ENCODE measurements at regions not wholly inside any gene's neighbourhood (a gene's known extent, or its start where the extent isn't known, plus 50 kb on each side); places are given as distances from the start of the nearest gene placed in this dataset.
A peak's percentile ranks its signal among the peaks of the same experiment; 100 is the strongest.

DNA sequence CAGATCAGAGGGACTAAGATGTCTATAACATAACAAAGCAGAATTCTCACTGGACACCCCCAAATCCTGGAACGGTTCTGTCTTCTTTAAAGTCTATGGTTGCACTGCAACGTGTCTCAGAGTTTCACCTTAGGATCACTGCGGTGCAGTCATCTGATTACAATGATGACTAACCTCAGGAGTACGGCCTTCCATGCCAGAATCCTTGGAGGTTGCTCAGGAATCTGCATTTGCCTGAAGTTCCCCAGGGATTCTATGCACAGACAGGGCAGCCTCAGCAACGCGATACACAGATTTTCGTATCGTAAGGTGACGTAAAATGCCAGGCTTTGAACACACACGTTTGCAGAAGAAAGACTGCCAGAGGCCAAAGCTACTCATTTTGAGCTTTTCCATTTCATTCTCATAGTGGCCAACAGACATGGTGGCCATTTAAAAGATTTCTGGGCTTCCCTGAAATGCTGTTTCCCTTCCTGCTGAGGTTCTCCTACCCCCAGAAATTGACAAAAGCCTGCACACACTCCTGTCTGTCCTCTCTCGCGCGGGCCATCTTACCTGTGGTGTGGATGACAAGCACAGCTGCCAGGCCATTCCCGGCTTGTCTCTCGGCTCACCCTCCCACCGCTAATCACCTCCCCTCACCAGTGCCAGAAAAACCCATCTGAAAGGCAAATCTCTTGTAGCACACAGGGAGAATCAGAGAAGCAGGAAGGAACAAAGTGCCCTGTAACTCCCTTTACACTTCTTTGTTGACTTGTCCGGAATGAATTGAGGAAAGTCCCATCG is 148.8 kb downstream of the ACKR3 start:
- DNase-seq (ENCODE audit: low spot score) = no peak

DNA sequence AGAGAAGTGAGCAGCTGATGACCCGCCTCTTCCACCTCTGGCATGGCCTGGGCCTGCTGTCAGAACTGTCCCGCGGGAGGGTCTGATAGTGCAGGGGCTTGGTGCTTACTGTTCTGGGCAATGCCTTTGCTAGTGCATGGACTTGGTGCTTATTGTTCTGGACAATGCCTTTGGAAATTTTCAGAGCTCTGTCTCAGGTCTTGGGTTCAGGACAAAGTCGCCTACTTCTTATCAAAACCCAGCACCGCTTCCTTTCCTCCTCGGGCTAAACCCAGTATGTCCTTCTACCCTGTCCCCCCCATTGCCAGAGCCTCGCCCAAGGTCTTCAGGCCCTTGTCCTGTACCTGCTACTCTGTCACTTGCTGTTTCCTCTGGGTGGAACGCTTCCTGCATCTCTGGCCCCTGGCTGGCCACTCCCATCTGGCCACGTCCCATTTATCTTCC is 149.6 kb downstream of the ACKR3 start:
- no peak for DNase-seq (ENCODE audit: low spot score)

DNA sequence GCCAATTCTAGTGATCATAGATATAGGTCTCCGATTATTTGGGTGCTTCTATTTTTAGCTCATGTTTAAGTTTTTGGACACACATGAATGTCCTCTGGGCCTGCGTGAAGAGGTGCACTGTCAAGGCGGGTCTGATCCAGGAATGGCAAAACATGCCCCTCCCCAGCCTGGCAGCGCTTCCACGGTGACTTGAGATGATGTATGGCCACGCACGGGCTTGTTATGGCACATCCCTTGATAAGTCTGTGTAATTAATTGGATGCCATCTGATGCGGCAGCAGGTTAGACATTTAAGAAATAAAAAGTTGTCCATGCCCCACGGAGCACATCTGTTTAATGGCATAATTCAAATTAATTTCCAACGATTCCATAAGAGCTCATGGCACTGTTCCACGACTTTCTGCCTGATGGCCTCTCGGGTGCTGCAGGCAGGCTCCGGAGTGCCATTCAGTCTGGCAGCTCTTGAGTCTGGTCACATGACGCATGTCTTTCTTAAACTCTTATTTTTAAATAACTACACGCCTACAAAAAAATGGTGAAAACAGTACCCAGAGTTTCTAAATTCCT is 151.4 kb downstream of the ACKR3 start:
- no peak for DNase-seq (ENCODE audit: low spot score)

DNA sequence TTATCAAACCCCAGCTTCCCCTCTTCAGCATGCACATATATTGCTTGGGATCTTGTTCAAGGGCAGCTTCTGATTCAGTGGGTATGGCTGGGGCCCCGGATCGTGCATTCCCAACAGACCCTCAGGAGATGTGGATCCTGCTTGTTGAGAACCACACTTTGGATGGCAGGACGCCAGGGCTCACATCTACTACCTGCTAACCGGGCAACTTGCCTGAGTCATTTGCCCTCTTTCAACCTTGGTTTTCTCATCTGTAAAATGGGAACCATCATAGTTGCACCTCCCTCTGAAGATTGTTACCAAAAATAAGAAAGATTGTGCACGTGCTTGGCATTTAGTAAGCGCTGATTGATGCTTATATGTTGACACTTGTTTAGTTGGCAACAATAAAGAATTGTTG is 154.6 kb downstream of the ACKR3 start:
- no peak for DNase-seq (ENCODE audit: low spot score)

DNA sequence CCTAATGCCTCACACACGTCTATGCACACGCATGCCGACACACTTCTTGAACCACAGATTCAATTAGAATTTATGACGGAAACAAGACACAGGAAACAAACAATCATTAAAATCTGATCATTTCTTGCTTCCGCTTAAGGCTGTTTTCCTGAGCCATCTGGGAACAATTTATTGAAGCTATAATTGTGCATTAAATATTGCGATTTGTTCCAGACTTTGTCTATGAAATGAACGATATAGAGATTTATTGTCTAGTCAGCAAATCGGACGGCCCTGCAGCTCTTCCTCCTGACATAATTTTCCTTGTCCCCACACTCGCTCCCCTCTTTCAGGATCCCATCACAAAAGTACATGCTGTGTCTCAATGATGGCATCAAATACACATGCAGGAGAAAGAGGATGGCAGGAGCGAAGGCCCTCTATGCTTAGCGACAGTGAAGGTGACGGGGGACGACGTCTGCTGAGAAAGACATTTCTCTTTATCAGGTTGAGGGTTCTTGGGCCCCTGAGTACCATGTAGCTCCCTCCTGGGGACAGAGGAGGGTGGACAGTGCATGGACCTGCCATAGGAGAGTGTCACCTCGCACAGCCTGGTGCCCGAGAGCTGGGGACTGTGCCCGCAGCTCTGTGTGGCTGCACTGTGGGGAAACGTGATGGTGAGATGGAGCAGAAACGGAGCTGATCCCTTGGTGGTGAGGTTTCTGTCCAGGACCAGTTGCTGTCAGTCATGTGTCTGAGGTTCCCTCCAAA is 157.3 kb downstream of the ACKR3 start:
- no peak for DNase-seq (ENCODE audit: low spot score)

DNA sequence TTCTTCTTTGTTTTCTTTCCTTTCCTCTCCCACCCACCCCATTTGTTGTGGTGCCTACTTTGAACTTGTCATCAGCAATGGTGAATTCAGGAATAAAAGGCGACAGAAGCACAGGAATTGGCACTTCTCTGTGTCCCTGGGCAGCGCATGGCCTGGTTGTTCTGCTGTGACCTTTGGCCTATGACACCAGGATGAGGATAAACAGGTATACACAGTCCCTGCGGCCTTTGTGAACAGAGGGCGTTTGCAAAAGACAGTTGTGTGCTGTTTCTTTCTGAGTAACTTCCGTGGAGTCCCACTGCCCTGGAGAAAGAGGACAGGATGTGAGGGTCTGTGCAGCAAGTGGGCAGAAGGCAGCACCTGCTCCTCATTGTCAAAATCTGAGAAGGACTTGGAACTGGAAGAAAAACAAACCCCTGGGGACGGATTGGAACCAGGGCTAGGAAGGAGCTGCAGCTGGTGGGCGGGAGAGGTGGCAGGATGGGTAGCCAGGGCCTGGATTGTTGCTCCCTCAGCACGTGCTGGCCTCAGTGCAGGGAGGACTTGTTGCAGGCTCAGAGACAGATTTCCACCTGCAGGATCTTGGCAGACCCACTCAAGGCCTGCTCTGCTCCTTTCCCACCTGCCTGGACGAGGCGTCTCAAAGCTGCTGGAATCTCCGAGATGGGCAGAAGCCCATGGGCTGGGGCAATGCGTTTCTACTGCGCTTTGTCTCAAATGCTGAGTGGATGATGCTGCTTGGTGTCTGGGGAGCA is 159.5 kb downstream of the ACKR3 start:
- DNase-seq (ENCODE audit: low spot score) = no peak

DNA sequence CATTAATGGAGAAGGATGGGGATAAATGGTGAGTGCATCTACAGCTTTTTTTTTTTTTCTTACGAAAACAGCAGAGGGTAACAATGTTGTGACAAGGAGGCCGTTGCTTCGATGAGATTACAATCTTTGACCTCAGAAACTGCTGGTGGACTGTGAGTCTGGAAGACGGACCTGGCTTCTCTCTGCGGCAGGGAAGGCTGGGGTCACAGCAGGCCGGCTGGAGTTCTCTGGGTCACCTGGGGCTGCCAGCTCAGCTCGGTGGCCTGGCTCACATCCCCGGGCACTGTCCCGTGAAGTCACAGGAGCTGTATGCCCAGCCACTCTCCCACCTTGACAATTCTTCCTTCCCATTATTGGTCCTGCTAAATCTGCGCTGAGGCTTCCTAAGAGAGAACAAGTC is 160.8 kb downstream of the ACKR3 start:
- no peak for DNase-seq (ENCODE audit: low spot score)

DNA sequence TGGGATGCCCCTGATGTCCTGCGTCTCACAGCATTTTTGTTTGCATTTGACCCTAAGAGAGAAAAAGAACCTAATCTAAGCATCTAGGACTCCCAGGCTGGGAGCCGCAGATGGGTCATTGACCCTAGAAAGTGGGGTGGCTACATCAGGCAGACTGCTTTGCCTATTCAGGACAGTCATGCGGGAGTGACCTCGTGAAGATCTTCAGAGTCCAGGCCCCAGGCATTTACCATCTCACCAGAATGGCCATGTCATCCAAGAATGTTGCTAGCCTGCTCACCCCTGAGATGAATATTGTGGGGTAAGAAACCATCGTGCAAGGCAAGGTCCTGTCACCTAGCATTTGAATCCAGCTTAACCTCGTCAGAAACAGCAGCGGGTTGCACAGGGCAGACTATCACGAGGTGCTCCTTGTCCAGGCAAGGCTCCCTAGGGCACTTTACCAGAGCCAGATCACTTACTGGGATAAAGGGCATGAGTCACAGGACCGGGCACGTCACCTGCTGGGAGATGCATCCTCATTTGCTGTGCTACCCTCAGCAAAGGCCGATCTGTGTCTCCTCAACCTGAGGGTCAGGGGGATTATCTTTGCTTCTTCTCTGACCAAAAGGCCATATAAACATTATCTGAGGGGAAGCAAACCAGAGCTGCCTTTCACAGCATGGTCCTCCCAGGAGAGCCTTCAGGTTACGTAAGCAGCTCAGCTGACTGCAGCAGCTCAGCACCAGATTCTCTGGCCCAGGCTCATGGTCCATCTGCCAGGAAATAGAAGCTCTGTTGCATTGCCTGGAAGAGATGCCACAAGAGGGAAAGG is 162.3 kb downstream of the ACKR3 start:
- no peak for DNase-seq (ENCODE audit: low spot score)

DNA sequence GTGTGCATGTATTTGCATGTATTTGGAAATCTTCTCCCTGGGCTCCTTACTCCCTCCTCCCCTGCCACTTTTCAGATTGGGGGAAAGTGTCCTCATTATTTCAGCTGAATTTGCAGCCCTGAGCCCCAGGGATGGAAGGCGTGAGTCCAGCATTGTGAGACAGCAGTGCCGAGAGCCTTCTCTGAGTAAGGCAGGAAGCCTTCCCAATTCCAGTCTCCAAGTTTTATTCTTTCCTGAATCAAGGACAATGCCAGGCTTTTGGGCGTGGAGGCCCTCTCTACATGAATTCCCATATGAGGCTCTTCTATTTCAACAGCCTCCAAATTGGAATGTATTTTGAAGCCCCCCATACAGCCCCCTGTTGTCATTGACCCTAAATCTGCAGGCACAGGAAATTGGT is 163.5 kb downstream of the ACKR3 start:
- no peak for DNase-seq (ENCODE audit: low spot score)

DNA sequence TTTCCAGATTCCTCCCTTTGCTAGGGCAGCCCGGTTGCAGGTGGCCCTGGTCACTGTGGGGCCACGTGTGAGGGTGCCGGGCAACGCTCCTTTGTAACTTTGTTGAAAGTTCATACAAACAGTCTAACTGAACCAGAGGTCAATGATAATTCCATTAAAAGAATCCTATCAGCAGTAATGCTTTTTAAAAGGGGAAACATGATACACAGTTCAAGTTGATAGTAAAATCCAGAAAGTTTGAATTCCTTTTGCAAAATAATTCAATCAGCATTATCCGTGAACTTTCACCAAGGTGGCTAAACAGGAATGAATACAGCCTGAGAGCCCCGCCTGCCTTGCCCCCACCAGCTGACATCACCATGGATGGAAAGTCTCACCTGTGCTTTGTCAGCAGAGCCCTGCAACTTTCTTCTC is 166.2 kb downstream of the ACKR3 start:
- DNase-seq (ENCODE audit: low spot score) = no peak

DNA sequence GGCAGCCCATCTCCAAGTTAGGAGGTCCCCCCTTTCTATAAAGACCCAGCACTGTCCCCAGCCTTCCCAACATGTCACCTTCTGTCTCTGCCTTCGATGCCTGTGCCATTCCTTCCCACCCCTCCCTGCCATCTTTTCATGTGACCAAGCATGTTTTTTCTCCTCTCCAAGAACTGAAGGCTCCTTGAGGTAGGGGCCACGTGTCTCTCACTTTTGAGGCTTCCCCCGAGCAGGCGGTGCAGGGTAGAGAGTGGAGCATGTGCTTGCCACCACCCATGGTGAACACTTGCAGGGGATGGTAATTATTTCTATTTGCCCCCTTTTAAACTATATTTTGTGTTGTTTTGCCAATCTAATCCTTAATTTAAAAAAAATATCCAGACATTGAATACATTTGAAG is 168.4 kb downstream of the ACKR3 start:
- DNase-seq (ENCODE audit: low spot score) = no peak

DNA sequence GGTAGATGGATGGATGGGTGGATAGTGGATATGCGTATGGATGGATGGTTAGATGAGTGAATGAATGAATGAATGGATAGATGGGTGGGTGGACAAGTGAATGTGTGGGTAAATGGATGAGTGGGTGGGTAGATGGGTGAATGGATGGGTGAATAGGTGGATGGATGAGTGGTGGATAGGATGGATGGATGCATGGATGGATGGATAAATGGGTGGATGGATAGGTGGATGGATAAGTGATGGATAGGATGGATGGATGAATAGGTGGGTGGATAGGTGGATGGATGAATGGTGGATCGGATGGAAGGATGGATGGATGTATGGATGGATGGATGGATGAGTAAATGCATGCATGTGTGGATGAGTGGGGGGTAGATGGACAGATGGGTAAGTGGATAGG is 169.3 kb downstream of the ACKR3 start:
- no peak for DNase-seq (ENCODE audit: low spot score)

DNA sequence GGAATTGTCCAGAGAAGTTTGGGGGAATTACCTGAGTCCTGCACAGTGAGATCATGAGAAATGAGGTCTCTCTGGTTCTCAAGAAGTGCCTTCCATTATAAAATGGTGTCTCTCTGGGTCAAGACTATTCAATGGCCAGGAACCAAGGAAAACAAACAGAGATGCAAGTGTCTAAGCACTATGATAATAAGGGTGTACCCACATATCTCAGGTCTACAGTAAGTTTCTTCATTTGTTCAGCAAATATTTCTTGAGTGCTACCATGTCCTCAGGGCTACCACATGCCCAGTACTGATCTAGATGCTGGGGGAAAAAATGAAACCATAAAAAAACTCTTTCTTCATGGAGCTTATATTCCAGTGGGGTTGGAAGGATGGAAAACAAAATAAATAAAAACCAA is 170.0 kb downstream of the ACKR3 start:
- DNase-seq (ENCODE audit: low spot score) = no peak

DNA sequence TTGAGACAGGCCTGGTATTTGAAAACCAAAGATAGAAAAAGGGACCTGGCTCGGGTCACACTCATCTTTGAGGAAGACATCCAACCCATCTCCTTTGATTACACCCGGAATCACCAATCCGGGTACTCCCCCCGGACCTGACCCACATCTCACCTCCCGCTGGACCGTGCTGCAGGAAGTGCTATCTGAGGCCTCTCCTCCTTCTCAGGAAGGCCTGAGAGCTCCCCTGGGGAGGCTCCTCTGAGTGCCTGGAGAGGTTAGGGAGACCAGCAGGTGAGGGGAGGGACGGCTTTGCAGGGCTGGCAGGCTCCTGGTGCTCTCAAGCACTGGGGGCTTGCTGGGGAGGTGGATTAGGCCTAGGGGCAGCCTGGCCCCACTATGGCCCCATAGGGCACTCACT is 170.9 kb downstream of the ACKR3 start:
- no peak for DNase-seq (ENCODE audit: low spot score)

DNA sequence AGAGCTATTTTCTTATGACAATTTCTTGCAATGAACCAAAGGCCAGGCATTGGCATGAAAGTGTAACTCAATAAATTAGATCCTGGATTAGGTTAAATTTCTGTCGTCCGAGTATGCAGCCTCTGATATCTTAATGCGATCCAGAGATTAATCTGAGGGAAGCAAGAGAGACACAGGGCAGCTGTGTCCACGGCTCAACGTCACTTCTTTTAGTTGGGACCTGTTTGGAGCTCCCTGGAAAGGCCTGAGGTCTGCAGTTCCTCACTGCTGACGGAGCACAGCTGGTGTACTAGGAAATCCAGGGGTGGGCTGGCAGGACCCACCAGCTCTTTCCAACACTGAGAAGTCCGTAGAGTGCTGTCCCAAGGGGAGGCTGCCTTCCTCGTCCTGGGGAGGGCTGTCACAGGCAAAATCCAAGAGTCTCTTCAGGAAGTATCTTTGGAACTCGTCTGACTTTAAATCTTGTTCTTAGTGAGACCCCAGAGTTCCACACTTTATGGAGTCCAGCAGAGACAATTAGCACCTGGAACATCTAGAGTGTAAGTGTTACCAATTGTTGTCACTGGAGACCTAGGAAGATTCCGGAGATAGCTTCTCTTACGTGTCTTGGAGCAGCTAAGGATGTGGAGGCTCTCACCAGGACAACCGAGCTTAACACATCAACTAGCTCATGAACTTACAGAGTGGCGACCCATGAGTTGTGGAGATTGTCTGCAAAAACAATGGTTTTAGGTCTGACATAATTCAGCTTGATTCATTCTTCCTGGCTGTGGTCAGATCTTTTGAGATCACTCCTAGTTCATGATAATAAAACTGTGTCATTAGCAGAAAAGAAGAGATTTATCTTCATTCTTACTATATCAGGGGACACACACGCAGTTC is 173.7 kb downstream of the ACKR3 start:
- DNase-seq (ENCODE audit: low spot score) = peak; percentile 23

DNA sequence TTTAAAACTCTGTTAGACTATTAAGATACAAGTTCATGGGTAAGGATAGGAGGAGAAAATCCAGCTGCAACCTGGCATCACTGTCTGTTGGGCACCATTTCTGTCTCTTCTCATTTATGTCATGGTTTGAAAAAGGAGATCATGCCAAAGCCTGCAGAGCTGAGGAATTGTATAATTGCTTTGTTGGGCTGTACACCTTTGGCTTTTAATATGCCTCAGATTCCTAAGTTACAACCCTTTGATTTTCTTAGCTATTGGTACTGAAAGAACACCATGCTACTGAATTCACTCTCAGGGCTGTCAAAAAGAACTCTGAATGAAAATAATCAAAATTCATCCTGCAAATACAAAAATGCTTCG is 174.3 kb downstream of the ACKR3 start:
- DNase-seq (ENCODE audit: low spot score) = no peak

DNA sequence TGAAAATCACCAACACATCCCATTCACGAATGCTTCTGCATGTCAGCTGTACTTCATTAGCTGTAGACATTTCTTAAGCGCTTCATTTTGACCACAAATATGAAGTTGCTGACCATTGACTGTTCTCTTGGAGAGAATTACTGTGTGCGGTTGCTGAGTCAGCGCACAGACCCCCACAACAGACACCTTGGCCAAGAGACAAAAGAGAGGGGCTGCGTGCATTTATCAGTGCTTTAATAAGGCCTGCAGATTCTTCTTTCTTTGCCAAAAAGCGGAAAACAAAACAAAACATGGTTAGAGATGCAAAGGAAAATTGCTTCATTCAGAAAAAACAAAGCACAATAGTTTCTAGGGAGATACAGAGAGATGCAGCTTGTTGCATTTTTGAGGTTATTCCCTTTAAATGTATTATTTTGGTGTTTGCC is 174.7 kb downstream of the ACKR3 start:
- no peak for DNase-seq (ENCODE audit: low spot score)

DNA sequence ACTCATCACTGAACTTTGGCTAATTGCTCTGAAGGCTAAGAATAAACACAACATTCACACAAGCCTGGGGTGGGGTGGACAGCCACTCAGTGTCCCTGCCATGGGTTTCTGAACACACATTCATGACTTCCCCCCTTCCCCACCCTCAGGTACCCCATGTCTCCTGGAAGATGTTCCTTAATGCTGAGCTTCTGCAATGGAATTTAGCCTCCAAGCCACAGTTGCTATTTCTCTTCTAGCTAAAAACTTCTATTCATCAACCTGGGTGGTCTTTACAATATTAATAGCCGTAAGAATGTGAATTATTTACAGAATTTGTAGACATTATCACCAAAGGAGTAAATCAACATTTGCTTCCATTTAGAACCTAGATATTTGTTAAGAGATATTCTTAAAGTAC is 175.1 kb downstream of the ACKR3 start:
- DNase-seq (ENCODE audit: low spot score) = no peak

DNA sequence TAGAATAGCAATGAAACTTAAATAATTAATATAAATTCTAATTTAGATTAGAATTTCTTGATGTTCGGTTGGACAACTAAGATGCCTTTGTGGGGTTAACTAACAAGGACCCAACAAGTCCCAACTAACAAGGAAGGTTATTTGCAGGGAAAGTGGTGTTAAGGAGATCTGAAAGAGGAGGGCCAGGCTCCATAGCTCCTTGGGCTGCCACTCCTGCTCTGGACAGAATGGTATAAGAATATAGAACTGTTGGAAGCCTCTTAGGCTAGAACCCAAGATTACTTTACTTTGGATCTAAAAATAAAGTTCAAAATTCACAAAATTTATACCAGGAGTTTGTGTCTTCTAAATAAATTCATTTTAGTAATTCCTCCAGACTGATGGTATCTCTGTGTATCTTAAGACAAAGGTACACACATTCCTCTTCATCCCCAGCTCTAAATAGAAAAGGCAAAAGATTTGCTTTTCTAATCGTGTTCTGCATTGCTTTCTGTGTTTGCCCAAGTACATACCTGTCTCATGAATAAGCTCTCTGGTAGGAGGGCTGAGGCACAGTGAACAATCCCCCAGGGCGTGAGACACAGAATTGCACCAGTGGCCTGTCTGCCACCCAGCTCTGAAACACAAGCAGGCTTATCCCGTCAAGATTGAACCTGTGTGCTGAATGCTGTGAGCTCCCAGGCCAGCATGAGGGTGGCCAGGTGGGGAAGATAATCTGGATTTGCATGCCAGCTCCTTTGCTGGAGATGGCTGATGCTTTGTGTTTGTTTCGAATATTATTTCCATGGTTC is 176.0 kb downstream of the ACKR3 start:
- no peak for DNase-seq (ENCODE audit: low spot score)

DNA sequence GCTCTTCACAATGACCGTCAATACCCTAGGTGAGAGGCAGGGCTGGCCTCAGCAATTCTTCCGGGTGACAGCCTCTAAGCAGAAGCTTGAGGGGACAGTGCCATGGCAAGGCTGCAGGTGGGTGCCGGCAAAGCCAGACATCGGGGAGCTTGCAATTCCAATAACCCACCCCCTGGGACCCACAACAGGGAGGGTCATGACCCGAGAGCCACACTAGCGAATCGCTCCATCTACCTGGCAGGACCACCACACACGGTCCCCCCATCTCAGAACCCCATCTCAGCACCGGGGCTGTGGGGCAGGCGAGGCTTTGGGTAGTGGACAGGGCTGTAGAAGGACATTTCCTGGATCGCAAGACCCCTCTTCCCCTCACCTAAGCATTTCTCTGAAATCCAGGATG is 177.2 kb downstream of the ACKR3 start:
- no peak for DNase-seq (ENCODE audit: low spot score)

All from kidney capillary endothelial cell (primary cell).